ENCODE measurements at regions not wholly inside any gene's neighbourhood (a gene's known extent, or its start where the extent isn't known, plus 50 kb on each side); places are given as distances from the start of the nearest gene placed in this dataset.

DNA sequence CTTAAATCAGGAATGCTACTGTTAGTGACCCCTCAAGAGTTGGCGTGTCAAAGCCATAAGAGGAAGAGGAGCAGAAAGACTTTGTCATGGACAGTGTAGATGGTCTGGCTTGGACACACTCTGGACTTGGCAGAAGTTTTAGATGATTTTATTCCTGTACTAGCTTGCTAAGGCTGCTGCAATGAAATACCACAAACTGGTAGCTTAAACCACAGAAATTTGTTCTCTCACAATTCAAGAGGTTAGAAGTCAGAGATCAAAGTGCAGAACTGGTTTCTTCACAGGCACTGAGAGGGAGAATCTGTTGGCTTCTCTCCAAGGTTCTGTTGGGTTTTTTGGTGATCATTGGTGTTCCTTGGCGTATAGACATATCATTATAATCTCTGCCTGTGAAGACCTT, 869.8 kb upstream of the B3GALT2 start:
- Histone ChIP-seq H3K9me3 (ENCODE audit: low read depth, low read length) (peaks cover 2% of the 10 kb centered on the region), H3K4me2 (ENCODE audit: insufficient read depth, low read length) (no peak overlapping the region), H2AFZ (ENCODE audit: low read length) (no peak overlapping the region), H3K4me3 (ENCODE audit: insufficient read depth, low read length) (no peak overlapping the region), H3K4me1 (ENCODE audit: insufficient read depth, low read length) (no peaks in the 10 kb centered on the region), H3K27ac (ENCODE audit: low read depth, low read length) (no peak overlapping the region), H3K27me3 (ENCODE audit: insufficient read depth, low read length) (no peaks in the 10 kb centered on the region), H3K36me3 (ENCODE audit: insufficient read depth, low read length) (no peaks in the 10 kb centered on the region), H3K79me2 (ENCODE audit: insufficient read depth, low read length) (no peaks in the 10 kb centered on the region), H4K20me1 (ENCODE audit: insufficient read depth, low read length) (no peaks in the 10 kb centered on the region)
- TF ChIP-seq, protein P1, sequence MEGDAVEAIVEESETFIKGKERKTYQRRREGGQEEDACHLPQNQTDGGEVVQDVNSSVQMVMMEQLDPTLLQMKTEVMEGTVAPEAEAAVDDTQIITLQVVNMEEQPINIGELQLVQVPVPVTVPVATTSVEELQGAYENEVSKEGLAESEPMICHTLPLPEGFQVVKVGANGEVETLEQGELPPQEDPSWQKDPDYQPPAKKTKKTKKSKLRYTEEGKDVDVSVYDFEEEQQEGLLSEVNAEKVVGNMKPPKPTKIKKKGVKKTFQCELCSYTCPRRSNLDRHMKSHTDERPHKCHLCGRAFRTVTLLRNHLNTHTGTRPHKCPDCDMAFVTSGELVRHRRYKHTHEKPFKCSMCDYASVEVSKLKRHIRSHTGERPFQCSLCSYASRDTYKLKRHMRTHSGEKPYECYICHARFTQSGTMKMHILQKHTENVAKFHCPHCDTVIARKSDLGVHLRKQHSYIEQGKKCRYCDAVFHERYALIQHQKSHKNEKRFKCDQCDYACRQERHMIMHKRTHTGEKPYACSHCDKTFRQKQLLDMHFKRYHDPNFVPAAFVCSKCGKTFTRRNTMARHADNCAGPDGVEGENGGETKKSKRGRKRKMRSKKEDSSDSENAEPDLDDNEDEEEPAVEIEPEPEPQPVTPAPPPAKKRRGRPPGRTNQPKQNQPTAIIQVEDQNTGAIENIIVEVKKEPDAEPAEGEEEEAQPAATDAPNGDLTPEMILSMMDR (IDR thresholded peaks at IDR 0.05; ENCODE audit: extremely low read depth, low read depth, low read length): no peak
- no peak for DNase-seq (ENCODE audit: insufficient read length, low spot score, missing footprints)

DNA sequence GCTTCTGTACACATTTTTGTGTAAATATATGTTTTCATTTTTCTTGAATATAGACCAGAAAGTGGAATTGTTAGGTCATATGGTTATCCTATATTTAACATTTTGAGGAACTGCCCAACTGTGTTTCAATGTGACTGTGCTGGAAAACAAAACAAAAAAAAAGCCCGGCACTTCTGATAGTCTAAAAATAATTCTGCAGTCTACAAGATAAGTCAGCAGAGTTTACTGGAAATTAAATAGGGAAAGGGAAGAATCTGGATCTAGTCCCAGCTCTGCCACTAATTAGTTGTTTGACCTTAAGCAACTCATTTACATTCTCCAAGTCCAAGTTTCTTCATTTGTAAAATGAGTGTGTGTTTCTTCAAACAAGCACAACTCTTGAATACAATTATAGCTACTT, 869.1 kb upstream of the B3GALT2 start:
- no peak for DNase-seq (ENCODE audit: insufficient read length, low spot score, missing footprints)
- H3K36me3 ChIP-seq (ENCODE audit: insufficient read depth, low read length): no peaks in the 10 kb centered on the region
- no peak overlapping the region for H3K4me3 ChIP-seq (ENCODE audit: insufficient read depth, low read length)
- no peaks in the 10 kb centered on the region for H3K27me3 ChIP-seq (ENCODE audit: insufficient read depth, low read length)
- H4K20me1 ChIP-seq (ENCODE audit: insufficient read depth, low read length): no peaks in the 10 kb centered on the region
- H3K4me2 ChIP-seq (ENCODE audit: insufficient read depth, low read length): no peak overlapping the region
- no peak overlapping the region for H2AFZ ChIP-seq (ENCODE audit: low read length)
- H3K79me2 ChIP-seq (ENCODE audit: insufficient read depth, low read length): no peaks in the 10 kb centered on the region
- H3K4me1 ChIP-seq (ENCODE audit: insufficient read depth, low read length): no peaks in the 10 kb centered on the region
- TF ChIP-seq, protein P1 (IDR thresholded peaks at IDR 0.05; ENCODE audit: extremely low read depth, low read depth, low read length): no peak
- no peak overlapping the region for H3K27ac ChIP-seq (ENCODE audit: low read depth, low read length)
- H3K9me3 ChIP-seq (ENCODE audit: low read depth, low read length): peaks cover 2% of the 10 kb centered on the region

DNA sequence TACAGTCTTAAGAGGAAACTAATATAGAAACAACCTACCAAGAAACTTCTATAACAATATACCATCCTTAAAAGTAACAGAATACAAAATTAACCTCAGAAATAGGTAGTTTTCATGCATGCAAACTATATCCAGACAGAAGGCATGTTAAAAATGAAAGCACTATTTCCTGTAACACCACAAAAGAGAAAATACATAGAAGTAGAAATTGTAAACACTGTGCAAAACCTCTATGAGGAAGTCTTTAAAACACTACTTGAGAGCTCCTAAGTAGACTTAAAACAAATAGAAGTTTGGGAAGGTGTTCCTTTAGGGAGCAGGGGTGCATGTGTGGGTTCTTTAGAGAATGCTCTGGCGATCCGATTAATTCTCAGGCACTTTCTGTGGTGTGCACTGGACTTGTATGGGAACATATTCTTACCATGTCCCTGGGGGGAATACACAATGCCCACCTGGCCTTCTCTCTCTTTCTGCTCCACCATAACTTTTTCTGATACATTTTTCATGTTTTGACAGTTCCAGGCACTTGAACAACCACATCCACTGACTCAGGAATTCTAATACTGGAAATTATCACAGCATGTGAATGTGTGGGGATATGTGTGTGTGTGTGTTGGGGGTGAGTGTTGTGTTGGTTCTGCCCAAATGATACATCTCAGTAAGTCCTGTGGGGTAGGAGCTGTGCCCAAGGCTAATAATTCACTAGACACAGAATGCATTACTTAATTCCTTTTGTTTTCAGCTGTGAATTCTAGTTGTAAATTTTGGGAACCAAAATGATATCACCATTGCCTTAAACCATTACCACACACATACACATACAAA, 866.3 kb upstream of the B3GALT2 start:
- TF ChIP-seq, protein P1 (IDR thresholded peaks at IDR 0.05; ENCODE audit: extremely low read depth, low read depth, low read length): no peak
- Histone ChIP-seq H3K36me3 (ENCODE audit: insufficient read depth, low read length) (no peaks in the 10 kb centered on the region), H2AFZ (ENCODE audit: low read length) (no peak overlapping the region), H4K20me1 (ENCODE audit: insufficient read depth, low read length) (no peaks in the 10 kb centered on the region), H3K9me3 (ENCODE audit: low read depth, low read length) (peaks cover 2% of the 10 kb centered on the region), H3K79me2 (ENCODE audit: insufficient read depth, low read length) (no peaks in the 10 kb centered on the region), H3K27ac (ENCODE audit: low read depth, low read length) (no peak overlapping the region), H3K27me3 (ENCODE audit: insufficient read depth, low read length) (no peaks in the 10 kb centered on the region), H3K4me3 (ENCODE audit: insufficient read depth, low read length) (no peak overlapping the region), H3K4me1 (ENCODE audit: insufficient read depth, low read length) (no peaks in the 10 kb centered on the region), H3K4me2 (ENCODE audit: insufficient read depth, low read length) (no peak overlapping the region)
- no peak for DNase-seq (ENCODE audit: insufficient read length, low spot score, missing footprints)

DNA sequence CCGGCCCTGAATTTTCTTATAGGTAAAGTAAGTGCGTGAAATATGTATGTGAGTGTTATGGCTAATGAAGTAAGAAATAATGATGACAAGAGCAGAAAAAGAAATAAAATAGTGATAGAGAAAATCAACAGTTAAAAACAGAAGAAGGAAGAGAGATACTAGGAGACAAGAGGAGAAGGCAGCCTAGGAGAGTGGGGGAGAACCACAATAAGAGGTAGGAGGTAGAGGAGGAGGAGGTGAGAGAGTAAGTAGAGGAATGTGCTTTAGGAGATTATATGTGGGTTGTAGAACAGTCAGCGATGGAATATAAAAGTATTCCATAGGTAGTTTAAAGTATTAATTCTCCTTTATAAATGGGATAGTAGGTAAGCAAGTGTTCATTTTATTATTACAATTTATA, 861.5 kb upstream of the B3GALT2 start:
- Histone ChIP-seq H3K79me2 (ENCODE audit: insufficient read depth, low read length) (no peaks in the 10 kb centered on the region), H3K9me3 (ENCODE audit: low read depth, low read length) (peaks cover 4% of the 10 kb centered on the region), H3K36me3 (ENCODE audit: insufficient read depth, low read length) (no peaks in the 10 kb centered on the region), H2AFZ (ENCODE audit: low read length) (no peak overlapping the region), H3K4me2 (ENCODE audit: insufficient read depth, low read length) (no peak overlapping the region), H3K27me3 (ENCODE audit: insufficient read depth, low read length) (no peaks in the 10 kb centered on the region), H4K20me1 (ENCODE audit: insufficient read depth, low read length) (no peaks in the 10 kb centered on the region), H3K27ac (ENCODE audit: low read depth, low read length) (no peak overlapping the region), H3K4me1 (ENCODE audit: insufficient read depth, low read length) (no peaks in the 10 kb centered on the region), H3K4me3 (ENCODE audit: insufficient read depth, low read length) (no peak overlapping the region)
- DNase-seq (ENCODE audit: insufficient read length, low spot score, missing footprints): no peak
- TF ChIP-seq, protein P1 (IDR thresholded peaks at IDR 0.05; ENCODE audit: extremely low read depth, low read depth, low read length): no peak

Data from osteoblast (primary cell).